OCI-LY3 (cell line): ENCODE measurements at regions not wholly inside any gene's neighbourhood (a gene's known extent, or its start where the extent isn't known, plus 50 kb on each side); places are given as distances from the start of the nearest gene placed in this dataset.

Experiments
- H2AFZ ChIP-seq: fragments of 200-600, 300-600 bp; shearing (Covaris generic); 2 replicates; pipeline ENCODE4 v1.6.0; 2014; ENCODE audit warnings: antibody characterized with exemption, low read depth, low read length
- H3K27ac ChIP-seq: fragments of 200-600, 300-600 bp; sonication (generic); 2 replicates; pipeline ENCODE4 v1.5.1; 2014; ENCODE audit warnings: mild to moderate bottlenecking, low read length, moderate library complexity, mixed read lengths
- H3K27me3 ChIP-seq: fragments of 200-600, 300-600 bp; sonication (generic); 2 replicates; pipeline ENCODE4 v1.6.1; 2014; ENCODE audit warnings: low read depth, low read length, mixed read lengths
- H3K36me3 ChIP-seq: fragments of 200-600, 300-600 bp; sonication (generic); replicated peaks from 2 replicates; pipeline ENCODE3; 2014; ENCODE audit warnings: low read depth, low read length, mixed read lengths
- H3K4me1 ChIP-seq: fragments of 300-600, 200-600 bp; sonication (generic); 2 replicates; pipeline ENCODE4 v1.6.1; 2014; ENCODE audit warnings: low read length, mixed read lengths
- H3K4me2 ChIP-seq: fragments of 200-600, 300-600 bp; sonication (generic); 2 replicates; pipeline ENCODE4 v1.6.1; 2014; ENCODE audit warnings: low read length, mixed read lengths
- H3K4me3 ChIP-seq: fragments of 300-600, 200-600 bp; sonication (generic); 2 replicates; pipeline ENCODE4 v1.5.1; 2014; ENCODE audit warnings: antibody characterized with exemption, mild to moderate bottlenecking, low read length, moderate library complexity
- H3K79me2 ChIP-seq: fragments of 300-600, 200-600 bp; shearing (Covaris generic); 2 replicates; pipeline ENCODE4 v1.6.1; 2014; ENCODE audit warnings: mild to moderate bottlenecking, low read length, mixed read lengths
- H3K9ac ChIP-seq: fragments of 300-600, 200-600 bp; shearing (Covaris generic); 2 replicates; pipeline ENCODE4 v1.6.0; 2014; ENCODE audit warnings: mild to moderate bottlenecking, low read length, moderate library complexity
- H3K9me3 ChIP-seq: fragments of 200-600, 300-600 bp; shearing (Covaris generic); 2 replicates; pipeline ENCODE4 v1.6.1; 2014; ENCODE audit warnings: low read length, mixed read lengths; ENCODE audit not compliant: insufficient read depth
- H4K20me1 ChIP-seq: fragments of 200-600, 300-600 bp; sonication (generic); 2 replicates; pipeline ENCODE4 v1.6.1; 2016; ENCODE audit warnings: low read length, mixed read lengths; ENCODE audit not compliant: insufficient read depth
- CTCF ChIP-seq: fragments of 200-600, 300-600 bp; sonication (generic); IDR thresholded peaks from 2 replicates; pipeline ENCODE4 v1.5.1; 2014; ENCODE audit warnings: antibody characterized with exemption, low read length, low read depth
- EZH2phosphoT487 ChIP-seq: fragments of 200-600 bp; shearing (Covaris generic); IDR thresholded peaks from 2 replicates; pipeline ENCODE4 v1.6.1; 2018; ENCODE audit warnings: antibody characterized with exemption, mixed run types, low read depth

GRCh38 chr22:47435826-47436225 is 673.4 kb downstream of the TBC1D22A start:
- Histone ChIP-seq H3K4me2 (no peak overlapping the region), H3K36me3 (no peaks in the 10 kb centered on the region), H3K4me1 (peaks cover 14% of the 10 kb centered on the region), H3K27me3 (peaks cover 10% of the 10 kb centered on the region; the same call in 1 of the 2 replicates), H4K20me1 (no peaks in the 10 kb centered on the region), H3K4me3 (no peak overlapping the region), H3K27ac (no peak overlapping the region), H3K9ac (no peak overlapping the region), H3K79me2 (no peaks in the 10 kb centered on the region), H2AFZ (no peak overlapping the region), H3K9me3 (peaks cover 14% of the 10 kb centered on the region)
- TF ChIP-seq EZH2phosphoT487, result no peak
- TF ChIP-seq CTCF, result no peak

GRCh38 chr22:47435204-47435487 is 672.7 kb downstream of the TBC1D22A start:
- Histone ChIP-seq H3K4me3 (no peak overlapping the region), H3K9ac (no peak overlapping the region), H3K27ac (no peak overlapping the region), H3K4me2 (no peak overlapping the region), H3K9me3 (peaks cover 14% of the 10 kb centered on the region), H2AFZ (no peak overlapping the region), H3K27me3 (peaks cover 10% of the 10 kb centered on the region; the same call in 1 of the 2 replicates), H4K20me1 (no peaks in the 10 kb centered on the region), H3K4me1 (peaks cover 14% of the 10 kb centered on the region), H3K36me3 (no peaks in the 10 kb centered on the region), H3K79me2 (no peaks in the 10 kb centered on the region)
- no peak for TF ChIP-seq EZH2phosphoT487
- no peak for TF ChIP-seq CTCF

- Histone ChIP-seq H3K4me3 (no peak overlapping the region), H3K9me3 (peaks cover 12% of the 10 kb centered on the region), H3K4me2 (no peak overlapping the region), H4K20me1 (no peaks in the 10 kb centered on the region), H3K36me3 (no peaks in the 10 kb centered on the region), H3K27me3 (peaks cover 10% of the 10 kb centered on the region; the same call in 1 of the 2 replicates), H3K27ac (no peak overlapping the region), H2AFZ (no peak overlapping the region), H3K79me2 (no peaks in the 10 kb centered on the region), H3K9ac (no peak overlapping the region), H3K4me1 (peaks cover 14% of the 10 kb centered on the region)
- TF ChIP-seq EZH2phosphoT487 (no peak), CTCF (no peak)
Measured at GRCh38 chr22:47434336-47435203, 672.1 kb downstream of the TBC1D22A start.

- Histone ChIP-seq H4K20me1 (no peaks in the 10 kb centered on the region), H2AFZ (no peak overlapping the region), H3K27me3 (peaks cover 14% of the 10 kb centered on the region; the same call in 1 of the 2 replicates), H3K4me2 (no peak overlapping the region), H3K4me3 (no peak overlapping the region), H3K79me2 (no peaks in the 10 kb centered on the region), H3K9me3 (peaks cover 8% of the 10 kb centered on the region; the same call in 1 of the 2 replicates), H3K9ac (no peak overlapping the region), H3K4me1 (peaks cover 14% of the 10 kb centered on the region), H3K27ac (no peak overlapping the region), H3K36me3 (no peaks in the 10 kb centered on the region)
- no peak for TF ChIP-seq CTCF
- TF ChIP-seq EZH2phosphoT487, result no peak
Measured at GRCh38 chr22:47433627-47434026, 671.2 kb downstream of the TBC1D22A start.
